GM19397 (cell line): ENCODE measurements at regions not wholly inside any gene's neighbourhood (a gene's known extent, or its start where the extent isn't known, plus 50 kb on each side); places are given as distances from the start of the nearest gene placed in this dataset.

Experiments
- ATAC-seq: cut with Tn5 transposase; IDR thresholded peaks from one replicate; pipeline ENCODE4 v1.9.1; 2021; ENCODE audit warnings: mild to moderate bottlenecking, moderate library complexity; ENCODE audit not compliant: unreplicated experiment

DNA sequence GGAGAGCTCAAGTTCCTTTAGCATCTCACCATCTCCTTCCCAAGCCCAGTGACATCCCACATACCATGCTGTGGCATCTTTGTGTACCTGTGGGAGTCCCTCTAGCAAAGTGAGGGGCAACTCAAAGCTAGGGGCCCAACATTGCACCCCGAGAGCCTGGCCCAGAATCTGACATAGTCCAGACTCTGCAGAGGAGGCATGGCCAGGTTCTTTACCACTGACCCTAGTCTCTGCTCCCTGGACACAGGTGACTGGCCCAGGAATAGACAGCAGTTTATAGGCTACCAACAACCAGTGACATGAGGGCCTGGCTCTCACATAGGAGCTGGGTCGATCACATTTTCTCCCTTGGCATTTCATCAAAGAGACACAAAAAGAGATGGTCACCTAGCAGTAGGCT lies 444.0 kb upstream of the ZMIZ1 start:
- no peak for ATAC-seq

DNA sequence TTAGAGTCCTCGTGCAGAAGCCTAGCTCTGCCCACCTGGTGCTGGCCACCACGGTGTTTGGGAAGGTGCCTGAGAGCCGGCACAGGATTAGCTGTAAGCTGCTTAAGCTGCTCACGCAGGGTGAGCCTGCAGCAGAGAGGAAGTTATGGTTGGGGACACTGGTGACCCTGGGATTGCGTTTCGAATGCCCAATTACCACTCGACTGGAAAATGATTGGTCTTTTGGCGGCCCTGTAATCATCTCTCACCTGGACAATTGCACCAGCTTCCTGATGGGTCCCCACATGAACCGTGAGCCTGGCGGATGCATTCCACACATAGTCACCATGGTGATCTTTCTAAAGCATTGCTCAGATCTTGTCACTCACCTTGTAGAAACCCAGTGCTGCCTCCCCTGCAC lies 442.3 kb upstream of the ZMIZ1 start:
- ATAC-seq: no peak

DNA sequence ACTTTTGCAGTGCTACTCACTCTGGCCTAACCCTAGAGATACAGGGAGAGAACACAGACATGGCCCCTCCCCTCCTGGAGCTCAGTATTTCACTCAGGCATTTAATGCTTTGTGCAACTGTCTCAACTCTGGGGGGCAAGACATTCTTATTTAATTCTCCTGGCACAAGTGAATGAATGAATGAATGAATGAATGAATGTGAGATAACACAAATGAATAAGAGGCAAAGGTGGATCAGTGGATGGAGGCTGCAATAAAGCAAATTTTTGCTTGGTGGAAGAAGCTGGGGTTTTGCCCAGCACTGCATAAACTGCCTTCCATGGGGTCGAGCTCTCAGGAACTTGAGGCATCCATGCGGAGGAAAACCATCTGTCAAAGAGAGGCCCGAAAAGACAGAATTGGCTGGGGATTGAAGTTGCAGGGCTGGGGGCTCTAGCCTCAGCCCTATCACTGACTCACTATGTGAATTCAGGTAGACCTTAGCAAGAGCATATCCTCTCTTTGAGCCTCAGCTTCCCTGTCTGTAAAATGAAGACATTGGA lies 441.4 kb upstream of the ZMIZ1 start:
- ATAC-seq: no peak

DNA sequence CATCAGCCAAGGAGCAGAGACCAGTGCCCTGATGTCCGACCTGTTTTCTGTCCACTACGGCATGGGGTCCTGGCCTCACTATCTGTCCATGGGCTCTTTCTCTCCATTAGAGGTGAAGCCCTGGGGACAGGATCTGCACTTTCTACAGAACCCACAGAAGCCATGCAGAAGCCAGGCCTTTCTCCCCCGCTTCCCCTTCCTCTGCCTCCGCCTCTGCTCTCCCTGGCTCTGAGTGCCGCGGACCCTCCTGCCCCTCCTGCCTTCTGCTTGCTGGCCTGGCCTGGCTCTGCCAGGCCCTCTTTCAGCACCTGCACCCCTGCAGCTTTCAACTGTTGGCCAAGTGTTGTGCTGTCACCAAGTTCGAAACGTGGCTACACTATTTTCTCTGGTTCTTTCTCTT lies 439.8 kb upstream of the ZMIZ1 start:
- no peak for ATAC-seq

DNA sequence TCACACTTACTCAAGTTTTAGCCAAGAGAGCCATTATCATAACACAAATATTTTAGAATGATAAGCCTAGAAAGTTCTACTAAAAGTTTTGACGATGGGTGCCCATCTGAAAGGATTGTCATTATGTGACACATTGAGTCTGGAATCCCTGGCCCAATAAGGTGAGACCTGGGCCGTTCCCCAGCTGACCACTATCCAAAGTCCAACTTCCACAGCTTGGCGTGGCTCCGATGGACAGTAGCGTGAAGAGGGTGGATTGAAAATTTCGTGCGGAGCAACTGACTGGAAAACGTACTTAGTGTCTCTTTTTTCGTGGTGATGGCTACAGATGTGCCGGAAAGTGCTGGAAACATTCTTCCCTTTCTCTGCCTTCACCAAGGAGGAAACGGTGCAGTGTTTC lies 439.0 kb upstream of the ZMIZ1 start:
- no peak for ATAC-seq

DNA sequence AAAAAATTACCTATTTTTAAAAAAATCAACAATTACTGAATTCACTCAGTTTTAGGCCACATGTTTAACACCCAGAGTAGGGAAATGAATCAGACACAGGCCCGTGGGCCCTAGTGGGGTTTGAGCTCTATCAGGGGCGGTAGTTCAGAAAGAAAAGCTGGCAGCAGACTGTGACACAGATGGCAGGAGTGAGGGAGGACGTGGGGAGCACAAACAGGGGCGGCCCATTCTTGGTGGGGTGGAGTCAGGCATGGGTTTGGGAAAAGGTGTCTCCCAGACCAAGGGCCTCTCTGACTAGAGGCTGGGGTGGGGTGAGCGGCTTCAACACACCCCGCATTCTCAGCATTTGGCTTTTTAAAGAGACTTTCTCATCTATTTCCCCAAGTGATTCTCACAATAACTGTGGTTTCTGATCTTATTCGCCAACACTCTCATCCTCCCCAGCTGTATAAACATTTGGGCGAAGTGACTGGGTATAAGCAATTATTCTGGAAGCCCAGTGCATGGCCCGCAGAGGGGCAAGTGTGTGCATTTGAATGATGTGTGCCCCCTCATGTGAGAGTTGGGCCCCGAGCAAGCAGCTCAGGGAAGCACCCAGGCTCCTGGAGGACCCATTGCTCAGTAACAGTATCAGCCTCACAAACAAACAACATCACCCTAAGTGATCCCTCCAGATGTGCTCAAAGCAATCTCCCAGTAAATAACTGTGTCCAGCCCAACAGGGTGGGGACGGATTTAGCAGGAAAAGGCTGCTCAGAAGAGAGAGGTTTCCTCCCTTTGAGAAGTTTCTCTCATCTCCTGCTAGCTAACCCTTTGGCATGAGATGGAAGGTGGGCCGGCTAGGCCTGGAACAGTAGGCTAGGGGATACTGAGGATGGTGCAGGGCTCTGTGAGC lies 437.6 kb upstream of the ZMIZ1 start:
- ATAC-seq: no peak

DNA sequence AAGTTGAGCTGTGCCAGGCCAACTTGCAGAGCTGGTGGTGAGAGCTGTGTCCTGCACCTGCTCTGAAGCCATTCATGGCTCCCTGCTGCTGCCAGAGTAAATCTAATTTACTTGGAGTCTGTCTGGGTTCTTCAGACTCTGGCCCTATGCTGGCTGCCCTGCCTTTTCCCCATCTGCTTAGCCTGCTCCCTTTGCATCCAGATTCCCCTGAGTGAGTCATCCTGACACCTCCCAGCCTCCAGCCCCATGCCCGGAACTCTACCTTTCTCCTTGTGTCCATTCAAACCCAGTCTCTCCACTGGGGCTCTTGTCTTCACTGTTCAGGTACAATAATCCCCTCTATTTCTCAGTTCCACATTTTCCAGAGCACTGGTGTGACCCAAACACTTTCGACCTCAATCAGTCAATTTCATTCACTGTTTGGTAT lies 434.4 kb upstream of the ZMIZ1 start:
- ATAC-seq: no peak

DNA sequence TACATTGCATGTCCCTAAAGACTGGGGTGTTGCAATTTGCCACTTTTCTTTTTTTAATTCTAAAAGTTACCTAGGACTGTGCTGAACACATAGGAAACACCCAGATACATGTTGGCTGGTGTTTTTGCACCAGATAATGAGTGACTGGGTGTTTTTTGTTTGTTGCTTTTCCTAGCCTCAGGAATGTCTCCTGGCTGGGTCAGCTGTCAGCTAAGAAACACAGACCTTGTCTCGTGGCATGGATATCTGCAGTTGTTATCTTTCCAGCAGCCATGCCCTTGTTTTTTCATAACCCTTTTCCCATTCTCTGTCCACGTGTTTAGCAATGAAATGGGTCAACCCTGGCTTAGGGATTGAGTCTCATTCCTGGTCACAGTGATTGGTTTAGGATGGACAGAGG lies 433.9 kb upstream of the ZMIZ1 start:
- no peak for ATAC-seq

DNA sequence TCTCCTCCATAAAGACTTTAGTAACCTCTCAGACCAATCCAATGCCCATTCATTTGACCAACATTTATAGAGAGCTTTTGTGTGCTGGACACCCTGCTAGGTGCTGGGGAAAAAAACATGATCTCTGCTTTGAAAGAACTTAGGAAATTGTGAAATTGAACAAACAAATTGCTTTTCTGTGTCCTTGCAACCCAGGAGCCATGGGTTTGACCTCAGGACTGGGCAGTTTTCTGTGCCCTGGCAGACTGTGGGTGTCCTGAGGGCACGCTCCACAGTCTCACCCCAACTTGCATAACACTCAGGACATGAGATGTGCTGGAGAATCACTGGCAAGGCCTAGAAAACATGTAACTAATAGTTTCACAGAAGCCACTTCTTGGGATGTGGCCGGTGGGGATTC lies 429.1 kb upstream of the ZMIZ1 start:
- no peak for ATAC-seq

DNA sequence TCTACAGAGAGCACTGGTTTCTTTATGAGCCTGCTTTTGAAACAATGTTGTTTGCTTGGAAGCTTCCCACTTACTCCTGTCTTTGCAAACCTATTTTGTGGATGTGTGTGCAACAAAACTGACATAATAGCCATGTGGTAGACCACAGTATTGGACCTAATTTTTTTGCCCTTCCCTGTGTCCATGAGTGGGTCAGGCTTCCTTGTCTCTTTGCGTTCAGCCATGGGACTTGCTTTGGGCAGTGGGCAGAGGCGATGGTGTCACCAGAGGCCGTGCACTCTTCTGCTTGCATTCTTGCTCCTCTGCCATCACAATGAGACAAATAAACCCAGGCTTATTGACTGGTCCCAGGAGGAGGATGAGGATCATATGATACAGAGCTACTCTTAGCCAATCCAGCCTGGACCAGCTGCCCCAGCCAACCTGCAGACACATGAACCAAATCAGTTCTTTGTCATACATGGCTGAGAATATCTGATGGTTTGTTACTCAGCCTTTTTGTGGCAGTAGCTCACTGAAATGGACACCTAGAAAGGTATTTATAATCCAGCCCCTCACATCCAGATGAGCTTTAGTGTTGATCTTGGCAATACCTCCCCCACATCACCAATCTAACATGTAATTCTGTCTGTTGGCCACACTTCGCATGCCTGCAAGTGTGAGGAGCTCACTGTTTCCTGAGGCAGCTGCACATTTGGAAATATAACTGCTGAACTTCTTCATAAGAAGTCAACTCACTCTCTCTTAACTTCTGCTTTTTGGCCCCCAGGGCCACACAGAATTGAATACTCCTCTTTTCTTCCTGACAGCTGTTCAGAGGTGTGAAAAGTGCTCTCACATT lies 427.8 kb upstream of the ZMIZ1 start:
- no peak for ATAC-seq

DNA sequence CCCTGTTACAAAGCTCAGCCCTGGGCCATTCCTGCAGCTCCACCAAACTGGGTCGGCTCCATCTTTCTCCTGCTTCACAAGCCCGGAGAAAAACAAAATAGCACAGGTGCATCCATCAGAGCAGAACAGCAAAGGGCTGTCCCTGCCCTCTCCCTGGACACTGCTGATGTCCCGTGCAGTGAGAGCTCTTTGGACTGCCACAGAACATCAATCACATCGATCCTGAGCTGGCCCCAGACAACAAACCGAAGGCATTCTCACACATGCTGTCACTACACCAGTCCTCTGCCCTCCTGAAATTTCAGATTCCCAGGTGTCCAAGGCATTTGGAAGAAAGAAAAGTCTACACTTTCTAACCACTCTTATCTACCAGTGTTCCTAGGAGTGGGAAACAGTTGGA lies 427.1 kb upstream of the ZMIZ1 start:
- no peak for ATAC-seq

DNA sequence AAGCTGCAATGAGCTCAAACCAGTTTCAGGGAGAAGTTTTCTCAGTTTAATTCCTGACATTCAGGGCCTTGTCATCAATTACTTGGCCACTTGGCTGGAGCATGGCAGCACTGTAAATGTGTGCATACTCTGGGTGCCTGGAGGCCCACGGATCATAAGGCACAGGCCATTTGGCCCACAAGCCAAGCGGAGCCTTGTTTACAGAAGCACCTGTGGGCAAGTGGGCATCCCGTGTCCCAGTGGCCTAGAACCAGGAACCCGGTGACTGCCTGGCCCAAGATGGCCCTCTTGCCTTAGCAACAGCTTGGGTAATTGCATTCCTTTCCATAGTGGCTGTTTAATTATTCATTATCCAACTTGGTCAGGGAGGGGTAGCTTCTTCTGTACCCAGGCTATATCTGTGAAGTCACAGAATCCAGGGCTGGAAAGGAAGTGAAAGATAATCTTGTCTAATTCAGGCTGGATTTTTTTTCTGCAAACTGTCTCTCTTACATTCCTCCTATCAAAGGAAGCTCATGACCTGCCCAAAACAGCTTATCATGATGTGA lies 426.4 kb upstream of the ZMIZ1 start:
- no peak for ATAC-seq

DNA sequence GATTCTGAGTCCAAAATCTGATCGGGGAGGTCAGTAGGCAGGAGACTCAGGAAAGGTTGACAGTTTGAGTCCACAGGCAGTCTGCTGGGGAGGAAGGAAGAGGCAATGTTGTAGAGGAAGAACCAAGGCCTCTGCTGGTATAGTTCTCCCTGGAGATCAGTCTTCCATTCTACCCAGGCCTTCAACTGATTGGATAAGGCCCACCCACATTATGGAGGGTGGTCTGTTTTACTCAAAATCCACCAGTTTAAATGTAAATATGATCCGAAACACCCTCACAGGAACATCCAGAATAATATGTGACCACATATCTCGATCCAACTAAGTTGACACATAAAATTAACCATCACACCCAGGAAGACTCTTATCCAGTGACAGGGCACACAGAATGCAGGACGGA lies 425.3 kb upstream of the ZMIZ1 start:
- ATAC-seq: no peak

DNA sequence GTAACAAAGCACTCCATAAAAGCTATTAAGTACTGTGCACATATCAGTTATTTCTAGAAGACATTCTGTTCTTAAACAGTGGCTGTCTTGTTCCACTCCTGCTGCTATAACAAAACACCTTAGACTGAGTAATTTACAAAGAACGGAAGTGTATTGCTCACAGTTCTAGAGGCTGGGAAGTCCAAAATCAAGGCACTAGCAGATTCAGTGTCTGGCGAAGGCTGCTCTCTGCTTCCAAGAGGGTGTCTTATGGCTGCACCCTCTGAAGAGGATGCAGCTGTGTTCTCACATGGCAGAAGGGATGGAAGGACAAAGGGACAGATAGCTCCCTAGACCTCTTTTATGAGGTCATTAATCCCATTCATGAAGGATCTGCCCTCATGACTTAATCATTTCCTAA lies 424.2 kb upstream of the ZMIZ1 start:
- no peak for ATAC-seq

DNA sequence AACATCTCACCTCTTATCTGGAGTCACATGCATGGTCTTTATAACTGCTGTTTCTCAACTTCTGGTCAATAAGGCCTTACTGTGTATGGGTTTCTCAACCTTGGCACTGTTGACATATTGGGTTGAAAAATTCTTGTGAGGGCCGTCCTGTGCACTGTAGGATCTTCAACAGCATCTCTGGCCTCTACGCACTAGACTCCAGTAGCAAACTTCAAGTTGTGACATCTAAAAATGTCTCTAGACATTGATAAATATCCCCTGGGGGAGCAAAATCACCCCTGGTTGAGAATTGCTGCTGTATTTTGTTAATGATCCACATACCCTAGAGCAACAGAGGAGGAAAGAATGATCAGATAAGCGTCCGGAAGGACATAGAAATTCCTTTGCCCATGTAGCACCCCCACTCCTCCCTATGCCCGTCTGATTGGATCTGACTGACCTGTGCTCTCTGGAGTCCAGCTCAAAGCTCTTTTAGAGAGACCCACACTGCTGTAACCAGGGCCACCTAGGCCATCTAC lies 423.5 kb upstream of the ZMIZ1 start:
- no peak for ATAC-seq

DNA sequence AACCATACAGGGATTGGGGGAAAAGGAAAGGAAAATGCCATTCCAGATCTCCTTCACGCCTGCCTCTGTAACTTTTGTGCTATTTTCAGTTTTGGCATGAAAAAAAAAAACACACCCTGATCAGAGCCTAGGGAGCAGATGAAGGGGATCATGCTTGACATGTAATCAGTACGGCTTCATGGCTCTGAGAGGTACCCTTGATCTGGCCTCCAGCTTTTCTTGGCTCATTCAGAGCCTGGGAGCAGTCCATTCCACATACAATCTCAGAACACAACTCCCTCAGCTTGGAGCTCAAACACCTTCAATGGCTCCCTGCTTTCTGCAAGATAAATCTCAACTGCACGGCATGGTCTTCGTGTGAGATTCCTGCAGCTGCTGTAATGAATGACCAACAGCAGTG lies 422.8 kb upstream of the ZMIZ1 start:
- no peak for ATAC-seq

DNA sequence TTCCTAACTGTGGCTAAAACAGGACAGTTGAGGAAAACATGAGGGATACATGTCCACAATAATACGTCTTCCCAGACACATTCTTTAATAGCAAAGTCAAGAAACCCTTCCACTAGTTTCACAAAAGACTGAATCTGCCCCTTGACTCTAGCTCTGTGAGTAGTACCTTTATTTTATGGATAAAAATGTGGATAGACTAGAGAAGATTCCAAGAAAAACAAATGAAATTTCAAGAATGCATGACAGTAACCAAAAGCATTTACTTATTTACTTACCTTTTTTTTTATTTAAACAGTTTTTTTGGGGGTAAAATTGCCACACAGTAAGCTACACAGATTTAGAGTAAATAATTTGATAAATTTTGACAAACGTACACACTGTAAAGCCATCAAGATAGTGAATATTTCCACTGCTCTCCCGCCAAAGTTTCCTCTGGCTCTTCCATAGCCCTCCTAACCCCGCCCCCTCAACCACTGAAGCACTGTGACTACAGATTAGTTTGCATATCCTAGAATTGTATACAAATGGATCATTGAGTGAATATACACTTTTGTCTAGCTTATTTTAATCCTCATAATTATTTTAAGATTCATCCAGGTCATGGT lies 420.4 kb upstream of the ZMIZ1 start:
- no peak for ATAC-seq

DNA sequence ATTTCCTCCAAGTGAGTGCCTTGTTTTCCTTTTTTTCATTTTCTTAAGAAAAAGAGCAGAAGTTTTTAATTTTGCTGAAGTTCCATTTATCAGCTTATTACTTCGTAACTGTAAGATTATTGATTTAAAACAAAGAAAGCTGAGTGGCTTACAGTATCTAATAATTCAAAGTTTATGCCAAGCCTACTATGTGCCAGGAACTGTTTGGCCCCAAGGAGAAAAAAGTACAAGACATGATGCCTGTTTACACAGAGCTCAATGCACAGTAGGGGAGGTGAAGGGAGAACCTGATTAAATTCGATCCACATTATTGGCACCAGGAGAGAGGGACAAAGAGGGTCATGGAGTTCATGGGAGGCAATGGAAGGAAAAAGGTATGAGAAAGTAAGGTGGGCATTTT lies 419.3 kb upstream of the ZMIZ1 start:
- no peak for ATAC-seq

DNA sequence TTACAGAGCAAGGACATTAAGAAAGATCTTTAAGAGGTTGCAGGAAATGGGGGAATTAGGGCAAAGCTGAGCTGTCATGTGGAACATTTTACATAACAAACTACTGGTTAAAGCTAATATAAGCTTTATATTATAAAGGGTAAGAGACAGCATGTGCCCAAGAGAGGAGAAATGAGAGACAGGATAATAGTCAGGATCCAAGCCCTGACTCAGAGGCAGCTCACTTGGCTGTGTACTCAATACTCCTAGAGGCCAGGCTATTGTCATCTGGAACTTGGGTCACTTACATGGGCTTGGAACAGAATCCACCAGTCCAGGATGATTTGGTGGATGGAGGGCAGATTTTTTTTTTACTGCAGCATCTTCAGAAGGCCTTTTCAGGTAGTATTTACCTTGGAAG lies 418.6 kb upstream of the ZMIZ1 start:
- ATAC-seq: no peak

DNA sequence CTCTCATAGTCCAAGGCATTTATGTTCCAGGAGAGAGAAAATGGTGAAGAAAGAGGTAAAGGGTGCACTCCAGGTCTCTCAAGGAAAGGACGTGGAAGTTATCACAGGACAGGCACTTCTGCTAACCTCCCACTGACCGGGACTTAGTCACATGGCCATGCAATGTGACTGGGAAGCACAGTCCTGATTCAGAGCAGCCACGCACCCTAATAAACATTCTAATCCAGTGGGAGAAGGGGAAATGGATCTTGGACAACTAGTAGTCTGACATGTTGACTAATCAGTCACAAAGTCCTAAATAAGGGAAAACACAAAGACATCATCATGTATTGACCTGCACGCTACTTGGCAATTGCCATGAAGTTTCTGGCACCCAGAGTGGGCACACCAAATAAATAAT lies 417.5 kb upstream of the ZMIZ1 start:
- ATAC-seq: no peak

DNA sequence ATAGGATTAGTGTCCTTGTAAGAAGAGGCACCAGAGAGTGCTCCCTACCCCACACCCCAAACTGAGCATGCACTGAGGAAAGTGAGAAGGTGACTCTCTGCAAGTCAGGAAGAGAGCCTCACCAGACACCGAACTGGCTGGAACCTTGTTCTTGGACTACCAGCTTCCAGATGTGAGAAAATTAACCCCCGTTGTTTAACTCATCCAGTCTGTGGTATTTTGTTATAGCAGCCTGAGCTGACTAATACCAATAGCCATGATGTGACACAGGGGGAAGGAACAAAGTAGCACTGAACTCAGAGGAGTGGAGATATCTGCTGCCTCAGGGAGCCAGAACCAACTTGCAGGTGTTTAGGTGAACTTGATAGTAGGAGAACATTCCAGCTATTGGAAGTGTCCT lies 415.2 kb upstream of the ZMIZ1 start:
- ATAC-seq: no peak
